ENCODE measurements at regions not wholly inside any gene's neighbourhood (a gene's known extent, or its start where the extent isn't known, plus 50 kb on each side); places are given as distances from the start of the nearest gene placed in this dataset.

DNA sequence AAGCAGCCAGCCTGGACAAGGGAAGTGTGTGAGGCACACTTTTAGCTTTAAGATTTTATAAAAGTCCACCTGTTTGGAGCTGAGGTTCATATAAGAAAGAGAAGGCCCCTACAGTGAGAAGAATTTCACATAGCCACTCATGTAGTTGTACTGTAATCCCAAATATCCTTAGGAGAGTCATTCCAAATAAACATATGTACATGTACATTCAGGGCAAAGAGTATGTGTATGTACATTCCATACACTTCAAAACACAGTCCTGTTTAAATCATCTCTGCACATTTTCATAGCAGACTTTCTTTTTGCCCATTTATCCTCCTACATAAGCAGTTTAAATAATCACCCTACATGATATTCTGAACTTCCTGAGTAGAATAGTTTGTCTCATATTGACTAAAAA, 87.6 kb downstream of the GPR65 start (continued):
- TF ChIP-seq ETS1 (IDR thresholded peaks at IDR 0.05): no peak
- TF ChIP-seq CREB1 (CRISPR knock-in tag; IDR thresholded peaks at IDR 0.05; ENCODE audit: low read depth): no peak
- TF ChIP-seq ZNF331 (CRISPR knock-in tag; IDR thresholded peaks at IDR 0.05; ENCODE audit: low read depth): no peak
- no peak for TF ChIP-seq JUNB (IDR thresholded peaks at IDR 0.05; ENCODE audit: unreplicated experiment)

- Mint-ChIP-seq H3K36me3 (ENCODE audit: low read depth) (no peaks in the 10 kb centered on the region), H3K9me3 (no peaks in the 10 kb centered on the region), H3K4me1 (peaks cover 17% of the 10 kb centered on the region; the same call in 2 of the 3 replicates), H3K27me3 (ENCODE audit: insufficient read depth, low read depth, poor library complexity) (peaks cover 3% of the 10 kb centered on the region), H3K4me3 (no peak overlapping the region), H3K27ac (no peak overlapping the region)
- DNase-seq (ENCODE audit: low spot score) (no peak), ATAC-seq (no peak)
- Histone ChIP-seq H3K9me2 (ENCODE audit: insufficient read depth) (no peaks in the 10 kb centered on the region), H3K27me3 (ENCODE audit: insufficient read depth) (no peaks in the 10 kb centered on the region), H3K4me1 (ENCODE audit: insufficient read depth) (peaks cover 13% of the 10 kb centered on the region; the same call in 1 of the 2 replicates), H3K4me3 (no peak overlapping the region), H3K27ac (ENCODE audit: low read depth) (no peak overlapping the region), H3K36me3 (ENCODE audit: insufficient read depth) (no peaks in the 10 kb centered on the region), H3K79me2 (replicated peaks; ENCODE audit: insufficient read depth) (no peaks in the 10 kb centered on the region), H3F3A (replicated peaks; ENCODE audit: low read depth) (no peaks in the 10 kb centered on the region), H3K4me2 (no peak overlapping the region), H2AFZ (no peak overlapping the region), H4K20me1 (replicated peaks; ENCODE audit: insufficient read depth) (no peaks in the 10 kb centered on the region)
- TF ChIP-seq NANOG (IDR thresholded peaks at IDR 0.05; ENCODE audit: borderline replicate concordance) (no peak), STAT1 (IDR thresholded peaks at IDR 0.05; ENCODE audit: unreplicated experiment) (no peak), EZH2phosphoT487 (IDR thresholded peaks at IDR 0.05; ENCODE audit: unreplicated experiment) (no peak), JUNB (IDR thresholded peaks at IDR 0.05; ENCODE audit: unreplicated experiment) (no peak), ZNF114 (CRISPR knock-in tag; IDR thresholded peaks at IDR 0.05) (no peak), ETS1 (IDR thresholded peaks at IDR 0.05) (no peak), ZNF331 (CRISPR knock-in tag; IDR thresholded peaks at IDR 0.05; ENCODE audit: low read depth) (no peak), CREB1 (CRISPR knock-in tag; IDR thresholded peaks at IDR 0.05; ENCODE audit: low read depth) (no peak), POLR2AphosphoS5 (IDR thresholded peaks at IDR 0.05; ENCODE audit: low read depth) (no peak)
- TF ChIP-seq, protein P1, sequence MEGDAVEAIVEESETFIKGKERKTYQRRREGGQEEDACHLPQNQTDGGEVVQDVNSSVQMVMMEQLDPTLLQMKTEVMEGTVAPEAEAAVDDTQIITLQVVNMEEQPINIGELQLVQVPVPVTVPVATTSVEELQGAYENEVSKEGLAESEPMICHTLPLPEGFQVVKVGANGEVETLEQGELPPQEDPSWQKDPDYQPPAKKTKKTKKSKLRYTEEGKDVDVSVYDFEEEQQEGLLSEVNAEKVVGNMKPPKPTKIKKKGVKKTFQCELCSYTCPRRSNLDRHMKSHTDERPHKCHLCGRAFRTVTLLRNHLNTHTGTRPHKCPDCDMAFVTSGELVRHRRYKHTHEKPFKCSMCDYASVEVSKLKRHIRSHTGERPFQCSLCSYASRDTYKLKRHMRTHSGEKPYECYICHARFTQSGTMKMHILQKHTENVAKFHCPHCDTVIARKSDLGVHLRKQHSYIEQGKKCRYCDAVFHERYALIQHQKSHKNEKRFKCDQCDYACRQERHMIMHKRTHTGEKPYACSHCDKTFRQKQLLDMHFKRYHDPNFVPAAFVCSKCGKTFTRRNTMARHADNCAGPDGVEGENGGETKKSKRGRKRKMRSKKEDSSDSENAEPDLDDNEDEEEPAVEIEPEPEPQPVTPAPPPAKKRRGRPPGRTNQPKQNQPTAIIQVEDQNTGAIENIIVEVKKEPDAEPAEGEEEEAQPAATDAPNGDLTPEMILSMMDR (conservative IDR thresholded peaks at IDR 0.05; ENCODE audit: low read depth in 2 of 2): no peak
- TF ChIP-seq, protein P2, sequence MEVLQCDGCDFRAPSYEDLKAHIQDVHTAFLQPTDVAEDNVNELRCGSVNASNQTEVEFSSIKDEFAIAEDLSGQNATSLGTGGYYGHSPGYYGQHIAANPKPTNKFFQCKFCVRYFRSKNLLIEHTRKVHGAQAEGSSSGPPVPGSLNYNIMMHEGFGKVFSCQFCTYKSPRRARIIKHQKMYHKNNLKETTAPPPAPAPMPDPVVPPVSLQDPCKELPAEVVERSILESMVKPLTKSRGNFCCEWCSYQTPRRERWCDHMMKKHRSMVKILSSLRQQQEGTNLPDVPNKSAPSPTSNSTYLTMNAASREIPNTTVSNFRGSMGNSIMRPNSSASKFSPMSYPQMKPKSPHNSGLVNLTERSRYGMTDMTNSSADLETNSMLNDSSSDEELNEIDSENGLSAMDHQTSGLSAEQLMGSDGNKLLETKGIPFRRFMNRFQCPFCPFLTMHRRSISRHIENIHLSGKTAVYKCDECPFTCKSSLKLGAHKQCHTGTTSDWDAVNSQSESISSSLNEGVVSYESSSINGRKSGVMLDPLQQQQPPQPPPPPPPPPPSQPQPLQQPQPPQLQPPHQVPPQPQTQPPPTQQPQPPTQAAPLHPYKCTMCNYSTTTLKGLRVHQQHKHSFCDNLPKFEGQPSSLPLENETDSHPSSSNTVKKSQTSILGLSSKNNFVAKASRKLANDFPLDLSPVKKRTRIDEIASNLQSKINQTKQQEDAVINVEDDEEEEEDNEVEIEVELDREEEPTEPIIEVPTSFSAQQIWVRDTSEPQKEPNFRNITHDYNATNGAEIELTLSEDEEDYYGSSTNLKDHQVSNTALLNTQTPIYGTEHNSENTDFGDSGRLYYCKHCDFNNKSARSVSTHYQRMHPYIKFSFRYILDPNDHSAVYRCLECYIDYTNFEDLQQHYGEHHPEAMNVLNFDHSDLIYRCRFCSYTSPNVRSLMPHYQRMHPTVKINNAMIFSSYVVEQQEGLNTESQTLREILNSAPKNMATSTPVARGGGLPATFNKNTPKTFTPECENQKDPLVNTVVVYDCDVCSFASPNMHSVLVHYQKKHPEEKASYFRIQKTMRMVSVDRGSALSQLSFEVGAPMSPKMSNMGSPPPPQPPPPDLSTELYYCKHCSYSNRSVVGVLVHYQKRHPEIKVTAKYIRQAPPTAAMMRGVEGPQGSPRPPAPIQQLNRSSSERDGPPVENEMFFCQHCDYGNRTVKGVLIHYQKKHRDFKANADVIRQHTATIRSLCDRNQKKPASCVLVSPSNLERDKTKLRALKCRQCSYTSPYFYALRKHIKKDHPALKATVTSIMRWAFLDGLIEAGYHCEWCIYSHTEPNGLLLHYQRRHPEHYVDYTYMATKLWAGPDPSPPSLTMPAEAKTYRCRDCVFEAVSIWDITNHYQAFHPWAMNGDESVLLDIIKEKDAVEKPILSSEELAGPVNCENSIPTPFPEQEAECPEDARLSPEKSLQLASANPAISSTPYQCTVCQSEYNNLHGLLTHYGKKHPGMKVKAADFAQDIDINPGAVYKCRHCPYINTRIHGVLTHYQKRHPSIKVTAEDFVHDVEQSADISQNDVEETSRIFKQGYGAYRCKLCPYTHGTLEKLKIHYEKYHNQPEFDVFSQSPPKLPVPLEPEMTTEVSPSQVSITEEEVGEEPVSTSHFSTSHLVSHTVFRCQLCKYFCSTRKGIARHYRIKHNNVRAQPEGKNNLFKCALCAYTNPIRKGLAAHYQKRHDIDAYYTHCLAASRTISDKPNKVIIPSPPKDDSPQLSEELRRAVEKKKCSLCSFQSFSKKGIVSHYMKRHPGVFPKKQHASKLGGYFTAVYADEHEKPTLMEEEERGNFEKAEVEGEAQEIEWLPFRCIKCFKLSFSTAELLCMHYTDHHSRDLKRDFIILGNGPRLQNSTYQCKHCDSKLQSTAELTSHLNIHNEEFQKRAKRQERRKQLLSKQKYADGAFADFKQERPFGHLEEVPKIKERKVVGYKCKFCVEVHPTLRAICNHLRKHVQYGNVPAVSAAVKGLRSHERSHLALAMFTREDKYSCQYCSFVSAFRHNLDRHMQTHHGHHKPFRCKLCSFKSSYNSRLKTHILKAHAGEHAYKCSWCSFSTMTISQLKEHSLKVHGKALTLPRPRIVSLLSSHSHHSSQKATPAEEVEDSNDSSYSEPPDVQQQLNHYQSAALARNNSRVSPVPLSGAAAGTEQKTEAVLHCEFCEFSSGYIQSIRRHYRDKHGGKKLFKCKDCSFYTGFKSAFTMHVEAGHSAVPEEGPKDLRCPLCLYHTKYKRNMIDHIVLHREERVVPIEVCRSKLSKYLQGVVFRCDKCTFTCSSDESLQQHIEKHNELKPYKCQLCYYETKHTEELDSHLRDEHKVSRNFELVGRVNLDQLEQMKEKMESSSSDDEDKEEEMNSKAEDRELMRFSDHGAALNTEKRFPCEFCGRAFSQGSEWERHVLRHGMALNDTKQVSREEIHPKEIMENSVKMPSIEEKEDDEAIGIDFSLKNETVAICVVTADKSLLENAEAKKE (CRISPR knock-in tag; IDR thresholded peaks at IDR 0.05): no peak
- TF ChIP-seq, protein P3, sequence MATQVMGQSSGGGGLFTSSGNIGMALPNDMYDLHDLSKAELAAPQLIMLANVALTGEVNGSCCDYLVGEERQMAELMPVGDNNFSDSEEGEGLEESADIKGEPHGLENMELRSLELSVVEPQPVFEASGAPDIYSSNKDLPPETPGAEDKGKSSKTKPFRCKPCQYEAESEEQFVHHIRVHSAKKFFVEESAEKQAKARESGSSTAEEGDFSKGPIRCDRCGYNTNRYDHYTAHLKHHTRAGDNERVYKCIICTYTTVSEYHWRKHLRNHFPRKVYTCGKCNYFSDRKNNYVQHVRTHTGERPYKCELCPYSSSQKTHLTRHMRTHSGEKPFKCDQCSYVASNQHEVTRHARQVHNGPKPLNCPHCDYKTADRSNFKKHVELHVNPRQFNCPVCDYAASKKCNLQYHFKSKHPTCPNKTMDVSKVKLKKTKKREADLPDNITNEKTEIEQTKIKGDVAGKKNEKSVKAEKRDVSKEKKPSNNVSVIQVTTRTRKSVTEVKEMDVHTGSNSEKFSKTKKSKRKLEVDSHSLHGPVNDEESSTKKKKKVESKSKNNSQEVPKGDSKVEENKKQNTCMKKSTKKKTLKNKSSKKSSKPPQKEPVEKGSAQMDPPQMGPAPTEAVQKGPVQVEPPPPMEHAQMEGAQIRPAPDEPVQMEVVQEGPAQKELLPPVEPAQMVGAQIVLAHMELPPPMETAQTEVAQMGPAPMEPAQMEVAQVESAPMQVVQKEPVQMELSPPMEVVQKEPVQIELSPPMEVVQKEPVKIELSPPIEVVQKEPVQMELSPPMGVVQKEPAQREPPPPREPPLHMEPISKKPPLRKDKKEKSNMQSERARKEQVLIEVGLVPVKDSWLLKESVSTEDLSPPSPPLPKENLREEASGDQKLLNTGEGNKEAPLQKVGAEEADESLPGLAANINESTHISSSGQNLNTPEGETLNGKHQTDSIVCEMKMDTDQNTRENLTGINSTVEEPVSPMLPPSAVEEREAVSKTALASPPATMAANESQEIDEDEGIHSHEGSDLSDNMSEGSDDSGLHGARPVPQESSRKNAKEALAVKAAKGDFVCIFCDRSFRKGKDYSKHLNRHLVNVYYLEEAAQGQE (IDR thresholded peaks at IDR 0.05; ENCODE audit: unreplicated experiment): no peak
Measured at GRCh38 chr14:88095791-88096190, 90.9 kb downstream of the GPR65 start.

Data from GM23338 (cell line).